Neural cell (in vitro differentiated cells): ENCODE measurements at regions not wholly inside any gene's neighbourhood (a gene's known extent, or its start where the extent isn't known, plus 50 kb on each side); places are given as distances from the start of the nearest gene placed in this dataset.
A peak's percentile ranks its signal among the peaks of the same experiment; 100 is the strongest.

Experiments
- H2AFZ ChIP-seq: fragments of 200-600, 300-800 bp; sonication (generic), shearing (Covaris generic); 2 replicates; pipeline ENCODE4 v1.6.0; 2014; ENCODE audit warnings: low read depth, mild to moderate bottlenecking, antibody characterized with exemption, low read length, moderate library complexity
- H3F3A ChIP-seq: fragments of 200-600 bp; shearing (Covaris generic); 2 replicates; pipeline ENCODE4 v1.6.1; 2016; ENCODE audit warnings: mild to moderate bottlenecking, moderate library complexity, mixed read lengths, antibody characterized with exemption, low read length; ENCODE audit not compliant: insufficient read depth, poor library complexity, severe bottlenecking
- H3K27ac ChIP-seq: fragments of 200-600, 300-800 bp; sonication (generic), shearing (Covaris generic); 2 replicates; pipeline ENCODE4 v1.5.1; 2014; ENCODE audit warnings: mild to moderate bottlenecking, low read length, moderate library complexity
- H3K27me3 ChIP-seq: fragments of 300-800, 200-600 bp; sonication (generic), shearing (Covaris generic); 2 replicates; pipeline ENCODE4 v1.6.0; 2014; ENCODE audit warnings: mild to moderate bottlenecking, low read depth, low read length, moderate library complexity; ENCODE audit not compliant: insufficient read depth
- H3K36me3 ChIP-seq: fragments of 300-800, 200-600 bp; sonication (generic), shearing (Covaris generic); 2 replicates; pipeline ENCODE4 v1.5.1; 2014; ENCODE audit warnings: mild to moderate bottlenecking, antibody characterized with exemption, low read length, moderate library complexity; ENCODE audit not compliant: insufficient read depth
- H3K4me2 ChIP-seq: fragments of 300-800, 200-600 bp; sonication (generic), shearing (Covaris generic); 2 replicates; pipeline ENCODE4 v1.6.0; 2014; ENCODE audit warnings: mild to moderate bottlenecking, low read length
- H3K4me3 ChIP-seq: fragments of 300-800, 200-600 bp; sonication (generic), shearing (Covaris generic); 2 replicates; pipeline ENCODE4 v1.5.1; 2014; ENCODE audit warnings: mild to moderate bottlenecking, low read length, moderate library complexity
- H3K79me2 ChIP-seq: fragments of 200-600 bp; shearing (Covaris generic); replicated peaks from 2 replicates; pipeline ENCODE4 v1.6.0; 2014; ENCODE audit warnings: mild to moderate bottlenecking, low read length, moderate library complexity; ENCODE audit not compliant: insufficient read depth
- H3K9ac ChIP-seq: fragments of 300-800, 200-600 bp; sonication (generic), shearing (Covaris generic); 2 replicates; pipeline ENCODE4 v1.6.1; 2016; ENCODE audit warnings: mild to moderate bottlenecking, low read length, mixed read lengths
- H3K9me2 ChIP-seq: fragments of 200-600 bp; shearing (Covaris generic); 2 replicates; pipeline ENCODE4 v1.6.1; 2016; ENCODE audit warnings: mild to moderate bottlenecking, low read length, mixed read lengths; ENCODE audit not compliant: insufficient read depth
- H3K9me3 ChIP-seq: fragments of 200-600, 300-800 bp; sonication (generic), shearing (Covaris generic); 2 replicates; pipeline ENCODE4 v1.6.1; 2016; ENCODE audit warnings: mild to moderate bottlenecking, mixed run types, low read length, moderate library complexity, mixed read lengths
- H4K20me1 ChIP-seq: fragments of 200-600 bp; shearing (Covaris generic); 2 replicates; pipeline ENCODE4 v1.6.1; 2016; ENCODE audit warnings: mild to moderate bottlenecking, mixed run types; ENCODE audit not compliant: insufficient read depth
- CTCF ChIP-seq: fragments of 450-650 bp; IDR thresholded peaks from 2 replicates; pipeline ENCODE4 v1.5.1; 2014; ENCODE audit warnings: antibody characterized with exemption, mild to moderate bottlenecking, moderate library complexity; ENCODE audit not compliant: poor library complexity, severe bottlenecking
- EP300 ChIP-seq: fragments of 450-650 bp; conservative IDR thresholded peaks from 2 replicates; pipeline ENCODE4 v1.6.1; 2014; ENCODE audit warnings: antibody characterized with exemption, mild to moderate bottlenecking, moderate library complexity; ENCODE audit not compliant: poor library complexity, severe bottlenecking
- EZH2 ChIP-seq: fragments of 200-600, 300-800 bp; shearing (Covaris generic), sonication (generic); IDR thresholded peaks from 2 replicates; pipeline ENCODE4 v1.6.1; 2014; ENCODE audit warnings: antibody characterized with exemption, low read length, borderline replicate concordance, mild to moderate bottlenecking; ENCODE audit not compliant: insufficient read depth, poor library complexity, severe bottlenecking
- MXI1 ChIP-seq: fragments of 450-650 bp; conservative IDR thresholded peaks from 2 replicates; pipeline ENCODE4 v1.6.1; 2014; ENCODE audit warnings: antibody characterized with exemption, mild to moderate bottlenecking; ENCODE audit not compliant: poor library complexity, severe bottlenecking
- POLR2AphosphoS5 ChIP-seq: IDR thresholded peaks from 2 replicates; pipeline ENCODE4 v1.6.1; 2012
- RAD21 ChIP-seq: fragments of 450-650 bp; conservative IDR thresholded peaks from 2 replicates; pipeline ENCODE4 v1.6.1; 2014; ENCODE audit warnings: antibody characterized with exemption, mild to moderate bottlenecking, moderate library complexity
- REST ChIP-seq: IDR thresholded peaks from 2 replicates; pipeline ENCODE4 v1.6.1; 2012; ENCODE audit warnings: borderline replicate concordance
- SMC3 ChIP-seq: fragments of 450-650 bp; conservative IDR thresholded peaks from 2 replicates; pipeline ENCODE4 v1.6.1; 2014; ENCODE audit warnings: antibody characterized with exemption, mild to moderate bottlenecking, moderate library complexity; ENCODE audit not compliant: poor library complexity
- TAF1 ChIP-seq: IDR thresholded peaks from 2 replicates; pipeline ENCODE4 v1.6.1; 2012; ENCODE audit warnings: low read depth

DNA sequence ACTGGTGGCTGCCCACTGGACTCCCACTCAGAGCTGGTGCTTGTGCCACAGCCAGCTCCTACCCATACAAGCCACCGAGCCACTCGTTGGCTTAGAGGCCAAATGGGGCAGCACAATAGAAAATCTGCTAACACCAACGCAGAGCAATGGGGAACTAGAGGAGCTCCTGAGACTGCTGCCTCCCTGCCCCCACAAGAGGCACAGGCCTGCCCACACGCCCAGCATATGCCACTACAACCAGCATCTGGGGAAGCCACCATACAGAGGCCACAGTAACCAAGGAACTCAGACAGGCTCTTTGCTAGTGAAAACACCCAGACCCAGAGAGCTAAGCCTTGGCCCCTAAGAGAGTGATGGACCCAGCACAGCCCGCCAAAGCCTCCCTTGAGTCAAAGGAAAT is 231.2 kb upstream of the RAB6C start:
- no peaks in the 10 kb centered on the region for H3K79me2 ChIP-seq
- no peak overlapping the region for H3K9ac ChIP-seq
- TF ChIP-seq EP300 (no peak), TAF1 (no peak), CTCF (no peak), RAD21 (no peak), POLR2AphosphoS5 (no peak), REST (no peak), SMC3 (no peak), EZH2 (no peak), MXI1 (no peak)
- no peaks in the 10 kb centered on the region for H3K9me2 ChIP-seq
- H3K4me3 ChIP-seq, result no peak overlapping the region
- H3K36me3 ChIP-seq, result no peaks in the 10 kb centered on the region
- no peaks in the 10 kb centered on the region for H4K20me1 ChIP-seq
- no peaks in the 10 kb centered on the region for H3F3A ChIP-seq
- H2AFZ ChIP-seq, result no peak overlapping the region
- no peaks in the 10 kb centered on the region for H3K27me3 ChIP-seq
- no peak overlapping the region for H3K4me2 ChIP-seq
- H3K9me3 ChIP-seq, result no peaks in the 10 kb centered on the region
- no peak overlapping the region for H3K27ac ChIP-seq

GRCh38 chr2:129748653-129749052 is 230.8 kb upstream of the RAB6C start:
- H3K9ac ChIP-seq, result no peak overlapping the region
- peak; percentile 69 for TF ChIP-seq CTCF
- TF ChIP-seq TAF1, result no peak
- TF ChIP-seq EP300, result no peak
- TF ChIP-seq MXI1, result no peak
- no peak for TF ChIP-seq EZH2
- TF ChIP-seq REST, result no peak
- peak; percentile 77 for TF ChIP-seq RAD21
- TF ChIP-seq SMC3, result peak; percentile 71
- no peak for TF ChIP-seq POLR2AphosphoS5
- H3K4me2 ChIP-seq, result no peak overlapping the region
- no peaks in the 10 kb centered on the region for H3F3A ChIP-seq
- no peak overlapping the region for H3K4me3 ChIP-seq
- no peaks in the 10 kb centered on the region for H4K20me1 ChIP-seq
- no peaks in the 10 kb centered on the region for H3K9me2 ChIP-seq
- H3K27me3 ChIP-seq, result no peaks in the 10 kb centered on the region
- no peaks in the 10 kb centered on the region for H3K79me2 ChIP-seq
- H3K27ac ChIP-seq, result no peak overlapping the region
- H3K36me3 ChIP-seq, result no peaks in the 10 kb centered on the region
- no peaks in the 10 kb centered on the region for H3K9me3 ChIP-seq
- H2AFZ ChIP-seq, result no peak overlapping the region
